GM19397 (cell line): ENCODE measurements at regions not wholly inside any gene's neighbourhood (a gene's known extent, or its start where the extent isn't known, plus 50 kb on each side); places are given as distances from the start of the nearest gene placed in this dataset.
A peak's percentile ranks its signal among the peaks of the same experiment; 100 is the strongest.

Source experiments
- ATAC-seq: cut with Tn5 transposase; IDR thresholded peaks from one replicate; pipeline ENCODE4 v1.9.1; 2021; ENCODE audit warnings: mild to moderate bottlenecking, moderate library complexity; ENCODE audit not compliant: unreplicated experiment

DNA sequence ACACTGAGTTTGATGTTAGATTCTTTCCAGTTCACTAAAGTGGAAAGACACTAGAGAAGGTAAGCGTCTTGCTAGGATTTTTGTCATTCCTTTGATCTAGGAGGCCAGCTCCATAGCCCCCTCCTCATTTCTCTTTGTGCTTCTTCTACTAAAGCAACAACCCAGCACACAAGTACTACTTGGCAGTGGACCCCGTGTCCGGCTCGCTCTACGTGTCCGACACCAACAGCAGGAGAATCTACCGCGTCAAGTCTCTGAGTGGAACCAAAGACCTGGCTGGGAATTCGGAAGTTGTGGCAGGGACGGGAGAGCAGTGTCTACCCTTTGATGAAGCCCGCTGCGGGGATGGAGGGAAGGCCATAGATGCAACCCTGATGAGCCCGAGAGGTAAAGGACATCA is 76.6 kb upstream of the WWC1 start:
- ATAC-seq, result no peak

DNA sequence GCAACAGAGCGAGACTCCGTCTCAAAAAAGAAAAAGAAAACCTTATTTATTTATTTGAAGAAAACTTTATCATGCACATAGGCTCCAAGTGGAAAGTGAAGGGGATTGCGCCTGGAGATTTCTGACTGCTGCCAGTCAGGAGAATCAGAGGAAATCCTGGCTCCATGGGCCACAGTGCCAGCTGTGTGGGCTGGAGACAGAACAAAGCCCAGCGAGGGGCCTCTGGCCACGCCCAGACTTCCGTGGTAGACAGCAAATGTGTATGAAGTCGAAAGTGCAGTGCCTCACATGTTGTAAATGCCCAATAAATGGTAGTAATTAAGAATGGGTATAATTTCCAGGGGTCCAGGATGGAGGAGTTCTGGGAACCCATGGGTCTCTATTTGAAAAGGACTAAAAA is 75.8 kb upstream of the WWC1 start:
- no peak for ATAC-seq

DNA sequence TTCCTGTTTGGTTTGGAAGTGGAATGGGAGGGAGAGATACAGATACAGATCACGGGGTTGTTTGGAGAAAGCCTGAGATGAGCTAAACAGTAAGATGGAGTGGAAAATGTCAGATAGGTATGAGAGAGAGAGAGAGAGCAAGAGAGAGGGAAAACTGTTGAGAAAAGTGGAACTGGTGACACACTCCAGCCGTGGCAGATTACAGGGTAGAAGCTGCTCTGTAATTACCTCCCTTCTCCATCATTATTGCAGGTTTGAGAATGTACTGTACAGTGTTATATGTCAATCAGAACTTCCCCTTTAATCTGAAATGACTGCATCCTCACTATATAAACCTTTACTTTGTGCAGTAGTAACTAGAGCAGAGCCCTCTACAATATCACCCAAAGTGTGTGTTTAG is 74.5 kb upstream of the WWC1 start:
- ATAC-seq, result no peak

DNA sequence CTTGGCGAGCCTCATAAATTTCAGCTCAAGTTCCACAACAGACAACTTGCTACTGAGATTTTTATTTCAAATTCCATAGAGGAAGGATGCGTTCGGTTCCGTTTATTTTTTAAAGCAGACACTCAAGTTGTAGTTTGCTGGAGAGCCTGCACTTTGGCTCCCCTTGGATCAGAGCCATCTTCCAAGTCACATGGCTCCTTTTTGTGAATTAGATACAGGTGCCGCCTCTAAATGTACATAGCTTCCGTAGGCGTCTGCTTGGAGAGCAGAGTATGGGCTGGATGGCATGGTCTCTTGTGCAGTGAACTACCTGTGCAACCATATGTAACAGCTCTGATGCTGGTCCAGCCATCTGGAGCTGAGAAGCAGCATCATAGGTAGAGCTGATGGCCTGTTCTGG is 73.9 kb upstream of the WWC1 start:
- no peak for ATAC-seq

DNA sequence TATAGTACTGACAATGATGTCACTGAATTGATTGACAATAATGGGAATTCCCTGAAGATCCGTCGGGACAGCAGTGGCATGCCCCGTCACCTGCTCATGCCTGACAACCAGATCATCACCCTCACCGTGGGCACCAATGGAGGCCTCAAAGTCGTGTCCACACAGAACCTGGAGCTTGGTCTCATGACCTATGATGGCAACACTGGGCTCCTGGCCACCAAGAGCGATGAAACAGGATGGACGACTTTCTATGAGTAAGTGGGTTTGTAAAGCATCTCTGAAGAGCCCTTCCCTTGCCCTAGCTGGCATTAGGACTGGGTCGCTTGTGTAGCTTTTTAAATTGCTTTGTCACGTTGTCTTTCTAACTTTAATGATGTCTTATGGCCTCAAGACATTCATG is 72.7 kb upstream of the WWC1 start:
- no peak for ATAC-seq

DNA sequence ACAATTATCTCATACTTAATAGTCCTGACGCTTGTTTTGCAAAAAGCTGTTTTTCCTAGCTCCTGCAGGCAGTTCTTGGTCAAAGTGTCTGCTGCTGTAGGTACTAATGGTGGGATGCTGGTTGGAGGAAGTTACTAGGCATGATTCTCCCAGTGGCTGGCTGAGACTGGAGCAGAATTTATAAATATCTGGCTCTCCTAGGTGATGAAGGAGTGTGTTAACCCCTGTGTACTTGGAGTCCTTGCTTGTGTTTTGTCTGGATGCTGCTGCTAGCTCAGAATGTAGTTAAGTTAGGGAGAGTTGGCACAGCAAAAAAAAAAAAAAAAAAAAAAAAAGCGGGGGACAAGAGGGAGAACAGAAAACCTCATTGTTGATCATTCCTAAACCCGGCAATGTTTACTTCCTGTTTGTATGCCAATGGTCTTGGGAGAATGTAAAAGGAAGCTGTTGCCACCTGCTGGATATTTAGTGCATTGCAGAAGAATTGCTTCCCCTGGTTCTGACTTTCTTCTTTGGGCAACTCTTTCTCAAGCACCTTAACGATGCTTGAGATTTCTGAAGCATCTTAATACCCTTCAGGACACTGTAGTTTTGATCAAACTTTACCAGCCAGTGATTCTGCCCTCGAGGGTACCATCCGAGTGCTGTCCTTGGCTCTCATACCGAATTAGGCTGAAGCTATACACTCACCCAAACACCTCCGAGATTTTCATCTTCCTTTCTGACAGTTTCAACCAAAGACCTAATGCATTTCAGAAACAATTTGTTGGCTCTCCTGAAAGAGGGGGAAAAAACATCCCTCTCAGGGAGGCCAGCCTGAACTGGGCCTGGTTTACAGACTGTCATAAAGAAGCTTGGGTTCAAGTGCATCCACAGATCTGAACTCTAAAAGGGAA is 71.7 kb upstream of the WWC1 start:
- peak; percentile 87 for ATAC-seq

DNA sequence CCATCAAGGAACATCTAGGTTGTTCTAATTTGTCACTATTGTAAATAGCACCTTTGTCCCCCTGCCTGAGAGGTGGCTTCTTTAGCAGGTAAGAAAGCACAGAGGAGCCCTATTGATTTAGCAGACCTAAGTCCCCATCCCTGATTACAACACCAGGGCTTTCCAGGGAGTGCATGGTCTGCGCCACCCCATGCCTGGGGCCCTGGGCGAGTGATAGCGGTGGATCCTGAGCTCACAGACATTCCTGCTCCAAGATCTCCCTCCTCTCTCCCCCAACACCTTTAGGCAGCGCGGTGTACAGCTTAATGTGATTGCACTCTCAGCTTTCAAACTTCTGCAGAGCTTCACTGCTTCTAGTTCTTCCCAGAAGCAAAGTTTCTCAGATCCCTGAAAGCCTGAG is 67.4 kb upstream of the WWC1 start:
- ATAC-seq, result no peak

DNA sequence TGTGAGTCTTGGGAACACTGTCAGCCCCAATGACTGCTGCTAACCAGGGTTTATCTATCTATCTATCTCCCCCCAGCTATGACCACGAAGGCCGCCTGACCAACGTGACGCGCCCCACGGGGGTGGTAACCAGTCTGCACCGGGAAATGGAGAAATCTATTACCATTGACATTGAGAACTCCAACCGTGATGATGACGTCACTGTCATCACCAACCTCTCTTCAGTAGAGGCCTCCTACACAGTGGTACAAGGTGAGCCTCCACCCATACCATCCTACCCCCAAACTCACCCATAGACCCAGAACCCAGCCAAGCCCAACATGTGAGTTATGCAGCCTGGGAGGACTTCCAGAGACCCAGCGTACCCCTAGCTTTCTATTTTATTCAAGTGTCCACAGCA is 65.4 kb upstream of the WWC1 start:
- ATAC-seq, result no peak

DNA sequence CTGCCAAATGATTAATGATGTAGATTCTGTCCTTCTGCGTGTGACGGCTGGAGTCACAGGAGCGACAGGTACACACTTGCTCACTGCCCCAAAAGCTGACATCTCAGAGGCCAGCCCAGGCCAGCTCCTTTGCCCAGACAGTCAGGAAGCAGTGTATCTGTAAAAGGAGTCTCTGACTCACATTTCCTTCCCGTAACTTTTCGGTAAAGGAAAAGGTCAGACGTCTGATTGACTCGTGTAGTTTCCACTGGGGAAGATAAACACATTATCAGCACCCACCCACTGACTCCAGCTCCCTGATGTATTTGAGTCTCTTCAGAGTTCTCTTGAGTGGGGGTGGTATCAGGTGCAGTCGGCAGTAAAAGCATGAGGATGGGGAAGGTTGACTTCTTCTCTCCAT is 64.4 kb upstream of the WWC1 start:
- no peak for ATAC-seq

DNA sequence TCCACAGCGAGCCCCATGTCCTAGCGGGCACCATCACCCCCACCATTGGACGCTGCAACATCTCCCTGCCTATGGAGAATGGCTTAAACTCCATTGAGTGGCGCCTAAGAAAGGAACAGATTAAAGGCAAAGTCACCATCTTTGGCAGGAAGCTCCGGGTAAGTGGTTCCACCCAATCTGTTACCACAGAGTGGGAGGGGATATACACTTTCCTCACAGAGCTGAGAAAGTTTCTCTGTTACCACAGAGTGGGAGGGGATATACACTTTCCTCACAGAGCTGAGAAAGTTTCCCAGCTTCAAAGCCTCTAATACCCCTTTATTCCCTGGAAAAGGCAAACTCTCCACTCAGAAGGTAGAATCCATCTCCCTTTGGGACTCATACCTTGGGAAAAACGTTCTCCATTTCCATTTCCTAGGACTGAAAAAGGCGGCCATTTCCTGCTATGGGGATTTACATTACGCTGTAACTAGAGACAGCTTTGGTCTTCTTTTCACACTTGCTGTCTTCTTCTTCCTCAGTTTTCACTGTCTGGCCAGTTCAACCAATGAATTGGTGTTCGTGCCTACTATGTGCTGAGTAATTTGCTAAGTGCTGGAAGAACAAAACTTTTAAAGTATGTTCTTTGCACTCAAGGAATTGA is 63.4 kb upstream of the WWC1 start:
- ATAC-seq, result peak; percentile 95

DNA sequence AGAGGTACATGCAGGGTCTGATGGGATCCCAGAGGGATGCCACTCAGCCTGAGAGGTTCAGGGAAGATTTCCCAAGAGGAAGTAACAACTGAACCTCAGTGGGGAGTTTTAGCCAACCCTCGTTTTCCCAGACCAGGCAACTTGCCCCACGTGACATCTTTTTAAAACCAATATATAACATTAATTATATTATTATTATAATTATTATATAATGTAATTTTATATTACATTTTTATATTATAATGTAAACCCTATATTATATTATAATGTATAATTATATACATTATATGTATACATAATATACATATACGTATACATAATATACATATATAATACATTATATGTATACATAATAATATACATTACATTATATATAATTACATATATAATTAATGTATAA is 62.8 kb upstream of the WWC1 start:
- ATAC-seq, result no peak

DNA sequence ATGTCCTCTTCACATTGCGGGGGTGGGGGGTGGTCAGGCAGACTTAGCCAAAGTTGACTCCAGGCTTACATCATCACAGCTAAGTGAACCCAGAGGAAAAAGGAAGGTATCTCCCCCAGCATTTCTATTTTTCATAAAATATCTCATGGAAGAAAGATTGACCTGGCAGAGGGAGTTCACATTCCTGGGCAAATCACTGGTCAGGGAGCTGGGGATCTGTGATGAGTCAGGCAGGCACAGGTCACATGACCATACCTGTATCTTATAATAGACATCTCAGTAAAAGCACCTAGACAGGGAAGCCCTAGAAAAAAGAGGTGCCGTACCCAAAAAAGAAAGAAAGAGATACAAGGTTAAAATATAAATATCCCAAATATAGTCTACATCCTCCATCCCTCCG is 57.3 kb upstream of the WWC1 start:
- ATAC-seq, result no peak

DNA sequence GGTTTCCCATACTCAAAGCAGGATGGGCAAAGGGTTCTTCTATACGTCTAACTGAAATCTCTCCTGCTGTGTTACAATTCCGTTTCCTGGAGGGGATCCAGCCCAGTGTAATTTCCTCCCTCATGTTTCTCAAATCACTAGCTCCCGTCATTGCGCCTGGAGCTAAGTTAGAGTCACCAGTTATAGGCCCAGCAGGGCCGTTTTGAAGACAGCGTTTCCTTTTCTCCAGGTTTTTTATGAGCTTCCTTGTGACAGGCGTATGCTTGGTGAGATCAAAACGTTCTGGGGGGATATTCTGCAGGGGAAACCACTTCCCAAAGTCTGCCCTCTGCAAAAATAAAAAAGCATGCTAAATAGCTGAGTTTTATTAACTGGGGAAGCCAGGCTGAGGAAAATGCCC is 53.0 kb upstream of the WWC1 start:
- ATAC-seq, result no peak

DNA sequence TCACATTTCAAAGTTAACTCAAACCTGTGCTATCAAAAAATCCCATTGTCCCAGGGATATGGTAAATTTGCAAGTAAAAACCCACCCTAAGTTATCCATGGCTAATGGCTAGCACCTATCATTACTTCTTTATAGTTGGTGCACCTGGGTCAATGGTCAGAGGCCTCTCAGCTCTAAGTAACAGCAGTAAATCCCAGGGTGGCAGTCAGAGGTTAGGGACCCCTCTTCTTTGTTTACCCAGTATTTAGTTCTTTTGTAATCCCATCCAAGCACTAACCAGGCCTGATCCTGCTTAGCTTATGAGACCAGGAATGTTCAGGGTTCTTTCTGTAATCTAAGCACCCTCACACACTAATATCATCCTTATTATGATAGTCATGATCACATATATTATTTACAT is 52.1 kb upstream of the WWC1 start:
- no peak for ATAC-seq
